Activated CD4-positive, alpha-beta T cell treated with anti-CD3 and anti-CD28 coated beads, Interleukin-2, amount 10 ng/mL, durations not matched to agents 24 days and 14 days (primary cell): ENCODE measurements at regions not wholly inside any gene's neighbourhood (a gene's known extent, or its start where the extent isn't known, plus 50 kb on each side); places are given as distances from the start of the nearest gene placed in this dataset.
"Not testable (repeated sequence)": the region's sequence is repeated elsewhere in the genome, so short reads cannot be mapped to it uniquely, and the experiment has no call there.

Experiments used
- DNase-seq: peaks from one replicate; pipeline ENCODE4 v3.0.0; 2022
- H3K27ac Mint-ChIP-seq: one replicate; pipeline ENCODE4 v1.8.0; 2022; ENCODE audit warnings: mild to moderate bottlenecking, mixed read lengths
- H3K27me3 Mint-ChIP-seq: one replicate; pipeline ENCODE4 v1.8.0; 2022; ENCODE audit warnings: mixed read lengths
- H3K36me3 Mint-ChIP-seq: one replicate; pipeline ENCODE4 v1.8.0; 2022; ENCODE audit warnings: low read depth, mild to moderate bottlenecking, mixed read lengths
- H3K4me1 Mint-ChIP-seq: one replicate; pipeline ENCODE4 v1.8.0; 2021; ENCODE audit warnings: mixed read lengths
- H3K4me3 Mint-ChIP-seq: one replicate; pipeline ENCODE4 v1.8.0; 2022; ENCODE audit warnings: mild to moderate bottlenecking, moderate library complexity, mixed read lengths
- H3K9me3 Mint-ChIP-seq: one replicate; pipeline ENCODE4 v1.8.0; 2021; ENCODE audit warnings: mixed read lengths
- intact Hi-C: fragments of 100-400 bp; cut with micrococcal nuclease; formaldehyde crosslinking; loops from one replicate; pipeline ENCODE4 v1.15.1; 2023

DNA sequence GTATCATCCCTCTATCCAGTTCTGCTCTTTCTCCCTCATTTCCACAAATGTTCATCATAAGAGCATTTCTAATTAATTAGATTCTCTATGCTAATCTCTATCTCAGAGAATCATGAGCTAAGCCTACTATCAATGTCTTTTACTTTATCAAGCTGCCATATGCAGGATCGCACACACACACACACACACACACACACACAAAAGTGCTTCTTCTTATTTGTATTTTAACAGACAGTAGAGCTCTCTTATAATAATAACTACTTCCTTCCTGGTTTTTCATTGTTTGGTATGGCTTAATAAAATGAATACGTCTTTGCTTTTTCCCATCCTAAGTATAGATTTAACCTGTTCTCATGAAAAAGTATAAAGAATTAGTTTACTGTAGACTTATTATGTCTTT is 170.2 kb downstream of the HAO1 start:
- peaks cover 9% of the 10 kb centered on the region for H3K9me3 Mint-ChIP-seq
- no peak overlapping the region for H3K4me3 Mint-ChIP-seq
- H3K27ac Mint-ChIP-seq, result no peak overlapping the region
- H3K4me1 Mint-ChIP-seq, result peaks cover 3% of the 10 kb centered on the region
- no peaks in the 10 kb centered on the region for H3K27me3 Mint-ChIP-seq
- intact Hi-C loops, result no loop called here
- no peak for DNase-seq
- no peaks in the 10 kb centered on the region for H3K36me3 Mint-ChIP-seq

DNA sequence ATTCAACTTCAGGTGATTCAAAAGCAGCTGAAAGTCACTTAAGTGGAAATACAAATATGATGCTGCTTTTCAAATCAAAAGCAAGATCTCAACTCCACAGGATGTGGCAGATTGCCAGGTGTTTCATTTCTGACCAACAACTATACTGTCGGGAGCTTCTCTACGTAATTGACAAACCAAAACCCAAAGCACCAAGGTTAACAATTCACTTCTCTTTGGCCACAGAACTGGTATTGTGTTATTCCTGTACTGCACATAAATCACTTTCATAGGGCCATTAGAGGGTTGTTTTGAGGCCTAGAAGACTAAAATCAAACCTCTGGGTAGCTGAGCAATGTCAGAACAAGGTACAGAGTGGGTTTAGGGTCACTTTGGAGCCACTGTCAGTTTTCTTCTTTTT is 169.7 kb downstream of the HAO1 start:
- intact Hi-C loops, result no loop called here
- Mint-ChIP-seq H3K9me3 (peaks cover 9% of the 10 kb centered on the region), H3K27ac (no peak overlapping the region), H3K4me3 (no peak overlapping the region), H3K4me1 (peaks cover 2% of the 10 kb centered on the region), H3K27me3 (no peaks in the 10 kb centered on the region), H3K36me3 (no peaks in the 10 kb centered on the region)
- DNase-seq, result peak; percentile 70

- Mint-ChIP-seq H3K27ac (no peak overlapping the region), H3K4me1 (peaks cover 2% of the 10 kb centered on the region), H3K27me3 (no peaks in the 10 kb centered on the region), H3K4me3 (no peak overlapping the region), H3K9me3 (peaks cover 8% of the 10 kb centered on the region), H3K36me3 (no peaks in the 10 kb centered on the region)
- no peak for DNase-seq
- intact Hi-C loops, result no loop called here
Observed at GRCh38 chr20:7772371-7772770, 167.9 kb downstream of the HAO1 start.

GRCh38 chr20:7773511-7773910 is 166.7 kb downstream of the HAO1 start:
- no peaks in the 10 kb centered on the region for H3K36me3 Mint-ChIP-seq
- intact Hi-C loops, result no loop called here
- H3K9me3 Mint-ChIP-seq, result peaks cover 8% of the 10 kb centered on the region
- no peak overlapping the region for H3K27ac Mint-ChIP-seq
- H3K4me1 Mint-ChIP-seq, result peaks cover 2% of the 10 kb centered on the region
- H3K27me3 Mint-ChIP-seq, result no peaks in the 10 kb centered on the region
- DNase-seq, result no peak
- no peak overlapping the region for H3K4me3 Mint-ChIP-seq

GRCh38 chr20:7775072-7775471 is 165.2 kb downstream of the HAO1 start:
- Mint-ChIP-seq H3K27ac (no peak overlapping the region), H3K36me3 (no peaks in the 10 kb centered on the region), H3K27me3 (no peaks in the 10 kb centered on the region), H3K4me1 (no peaks in the 10 kb centered on the region), H3K4me3 (no peak overlapping the region), H3K9me3 (peaks cover 8% of the 10 kb centered on the region)
- no peak for DNase-seq
- intact Hi-C loops, result no loop called here

GRCh38 chr20:7776148-7776547 is 164.1 kb downstream of the HAO1 start:
- no peaks in the 10 kb centered on the region for H3K36me3 Mint-ChIP-seq
- no peaks in the 10 kb centered on the region for H3K4me1 Mint-ChIP-seq
- H3K27ac Mint-ChIP-seq, result no peak overlapping the region
- intact Hi-C loops, result no loop called here
- no peak overlapping the region for H3K4me3 Mint-ChIP-seq
- no peak for DNase-seq
- H3K27me3 Mint-ChIP-seq, result no peaks in the 10 kb centered on the region
- H3K9me3 Mint-ChIP-seq, result peaks cover 8% of the 10 kb centered on the region

- H3K36me3 Mint-ChIP-seq, result no peaks in the 10 kb centered on the region
- no peaks in the 10 kb centered on the region for H3K9me3 Mint-ChIP-seq
- no peaks in the 10 kb centered on the region for H3K4me1 Mint-ChIP-seq
- no peak for DNase-seq
- H3K4me3 Mint-ChIP-seq, result no peak overlapping the region
- intact Hi-C loops, result no loop called here
- H3K27me3 Mint-ChIP-seq, result no peaks in the 10 kb centered on the region
- H3K27ac Mint-ChIP-seq, result no peak overlapping the region
Observed at GRCh38 chr20:7790189-7790588, 150.1 kb downstream of the HAO1 start.

- H3K9me3 Mint-ChIP-seq, result no peaks in the 10 kb centered on the region
- no peak overlapping the region for H3K27ac Mint-ChIP-seq
- no peaks in the 10 kb centered on the region for H3K4me1 Mint-ChIP-seq
- no peaks in the 10 kb centered on the region for H3K36me3 Mint-ChIP-seq
- no peaks in the 10 kb centered on the region for H3K27me3 Mint-ChIP-seq
- no peak overlapping the region for H3K4me3 Mint-ChIP-seq
- no peak for DNase-seq
- intact Hi-C loops, result no loop called here
Observed at GRCh38 chr20:7792150-7792869, 147.9 kb downstream of the HAO1 start.

GRCh38 chr20:7798176-7798575 is 142.1 kb downstream of the HAO1 start:
- no peaks in the 10 kb centered on the region for H3K27me3 Mint-ChIP-seq
- intact Hi-C loops, result no loop called here
- H3K4me3 Mint-ChIP-seq, result no peak overlapping the region
- DNase-seq, result no peak
- H3K27ac Mint-ChIP-seq, result no peak overlapping the region
- no peaks in the 10 kb centered on the region for H3K9me3 Mint-ChIP-seq
- no peaks in the 10 kb centered on the region for H3K36me3 Mint-ChIP-seq
- H3K4me1 Mint-ChIP-seq, result no peaks in the 10 kb centered on the region

- no peak overlapping the region for H3K27ac Mint-ChIP-seq
- no peaks in the 10 kb centered on the region for H3K27me3 Mint-ChIP-seq
- H3K9me3 Mint-ChIP-seq, result peaks cover 4% of the 10 kb centered on the region
- intact Hi-C loops, result no loop called here
- DNase-seq, result no peak
- H3K4me1 Mint-ChIP-seq, result no peaks in the 10 kb centered on the region
- no peaks in the 10 kb centered on the region for H3K36me3 Mint-ChIP-seq
- no peak overlapping the region for H3K4me3 Mint-ChIP-seq
Observed at GRCh38 chr20:7799862-7800261, 140.4 kb downstream of the HAO1 start.

DNA sequence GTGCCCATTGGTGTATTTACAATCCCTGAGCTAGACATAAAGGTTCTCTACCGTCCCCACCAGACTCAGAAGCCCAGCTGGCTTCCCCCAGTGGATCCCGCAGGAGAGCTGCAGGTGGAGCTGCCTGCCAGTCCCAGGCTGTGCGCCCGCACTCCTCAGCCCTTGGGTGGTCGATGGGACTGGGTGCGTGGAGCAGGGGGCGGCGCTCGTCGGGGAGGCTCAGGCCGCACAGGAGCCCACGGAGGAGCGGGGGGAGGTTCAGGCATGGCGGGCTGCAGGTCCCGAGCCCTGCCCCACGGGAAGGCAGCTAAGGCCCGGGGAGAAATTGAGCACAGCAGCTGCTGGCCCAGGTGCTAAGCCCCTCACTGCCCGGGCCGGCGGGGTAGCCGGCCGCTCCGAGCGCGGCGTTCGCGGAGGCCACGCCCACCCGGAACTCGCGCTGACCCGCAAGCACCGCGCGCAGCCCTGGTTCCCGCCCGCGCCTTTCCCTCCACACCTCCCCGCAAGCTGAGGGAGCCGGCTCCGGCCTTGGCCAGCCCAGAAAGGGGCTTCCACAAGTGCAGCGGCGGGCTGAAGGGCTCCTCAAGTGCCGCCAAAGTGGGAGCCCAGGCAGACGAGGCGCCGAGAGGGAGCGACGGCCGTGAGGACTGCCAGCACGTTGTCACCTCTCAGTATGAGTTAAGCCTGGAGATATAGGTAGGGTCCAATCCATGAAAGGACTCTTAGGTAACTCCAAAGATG is 136.7 kb downstream of the HAO1 start:
- H3K27me3 Mint-ChIP-seq, H3K9me3 Mint-ChIP-seq, H3K36me3 Mint-ChIP-seq, DNase-seq, H3K27ac Mint-ChIP-seq, H3K4me3 Mint-ChIP-seq, intact Hi-C loops, H3K4me1 Mint-ChIP-seq: not testable (repeated sequence)

DNA sequence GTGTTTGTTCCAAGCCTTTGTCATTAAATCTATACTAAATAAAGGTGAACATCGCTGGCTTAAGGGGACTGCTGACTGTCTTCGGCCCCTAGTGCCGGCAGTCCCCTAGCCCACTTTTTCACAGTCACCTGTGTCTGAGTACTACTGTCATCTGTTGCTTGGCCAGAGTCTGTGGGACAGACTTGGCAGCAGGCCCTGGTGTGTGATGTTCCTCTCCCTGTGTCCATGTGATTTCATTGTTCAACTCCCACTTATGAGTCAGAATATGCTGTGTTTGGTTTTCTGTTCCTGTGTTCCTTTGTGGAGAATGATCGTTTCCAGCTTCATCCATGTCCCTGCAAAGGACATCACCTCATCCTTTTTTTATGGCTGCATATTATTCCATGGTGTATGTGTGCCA is 133.4 kb downstream of the HAO1 start:
- intact Hi-C loops, result no loop called here
- peaks cover 16% of the 10 kb centered on the region for H3K9me3 Mint-ChIP-seq
- no peak overlapping the region for H3K27ac Mint-ChIP-seq
- DNase-seq, result no peak
- no peaks in the 10 kb centered on the region for H3K36me3 Mint-ChIP-seq
- no peak overlapping the region for H3K4me3 Mint-ChIP-seq
- no peaks in the 10 kb centered on the region for H3K27me3 Mint-ChIP-seq
- no peaks in the 10 kb centered on the region for H3K4me1 Mint-ChIP-seq

DNA sequence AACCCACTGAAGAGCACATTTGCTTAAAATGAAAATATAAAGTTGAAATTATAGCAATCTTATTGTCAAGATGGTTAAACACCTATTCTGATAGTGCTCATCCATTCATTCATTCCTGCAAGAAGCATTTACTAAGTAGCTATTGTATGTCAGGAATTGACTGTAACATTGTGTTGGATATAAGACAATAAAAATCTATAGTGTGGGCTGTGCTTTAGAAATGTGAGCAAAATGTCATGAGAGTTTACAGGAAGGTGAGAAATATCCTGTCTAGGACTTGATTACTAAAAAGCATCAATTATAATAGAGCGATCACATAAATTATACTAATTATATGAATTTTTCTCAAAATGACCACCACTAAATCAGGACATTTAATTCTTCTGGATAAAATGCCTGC is 123.0 kb downstream of the HAO1 start:
- Mint-ChIP-seq H3K27me3 (no peaks in the 10 kb centered on the region), H3K4me1 (no peaks in the 10 kb centered on the region), H3K36me3 (no peaks in the 10 kb centered on the region), H3K9me3 (no peaks in the 10 kb centered on the region), H3K4me3 (no peak overlapping the region), H3K27ac (no peak overlapping the region)
- intact Hi-C loops, result no loop called here
- no peak for DNase-seq

GRCh38 chr20:7818477-7818876 is 121.8 kb downstream of the HAO1 start:
- Mint-ChIP-seq H3K27ac (no peak overlapping the region), H3K4me3 (no peak overlapping the region), H3K27me3 (no peaks in the 10 kb centered on the region), H3K4me1 (no peaks in the 10 kb centered on the region), H3K36me3 (no peaks in the 10 kb centered on the region), H3K9me3 (no peaks in the 10 kb centered on the region)
- DNase-seq, result no peak
- intact Hi-C loops, result no loop called here

- DNase-seq, result no peak
- Mint-ChIP-seq H3K9me3 (no peaks in the 10 kb centered on the region), H3K4me1 (no peaks in the 10 kb centered on the region), H3K27me3 (no peaks in the 10 kb centered on the region), H3K4me3 (no peak overlapping the region), H3K27ac (no peak overlapping the region), H3K36me3 (no peaks in the 10 kb centered on the region)
- intact Hi-C loops, result no loop called here
Observed at GRCh38 chr20:7820897-7821296, 119.4 kb downstream of the HAO1 start.
